Body of pancreas (tissue), 4 donors: ENCODE measurements at regions not wholly inside any gene's neighbourhood (a gene's known extent, or its start where the extent isn't known, plus 50 kb on each side); places are given as distances from the start of the nearest gene placed in this dataset.
"Not testable (repeated sequence)": the region's sequence is repeated elsewhere in the genome, so short reads cannot be mapped to it uniquely, and the experiment has no call there.

Experiments used
- ATAC-seq: fragments of 150-250 bp; one replicate; pipeline ENCODE4 v1.9.1; 2016
- DNase-seq, 4 donors: peaks; one replicate each; pipeline ENCODE4 v3.0.0-alpha.2; 2019
- H3K27ac ChIP-seq, 4 donors: fragments of 200-600 bp; sonication (generic); 1 replicate in 3 of 4; 2 replicates in 1 of 4; pipeline versions ENCODE4 v1.5.1 to v1.6.1; 2016 to 2019; ENCODE audit warnings: mild to moderate bottlenecking in 1 of 4, mixed read lengths in 1 of 4, moderate library complexity in 1 of 4
- H3K27me3 ChIP-seq, 2 donors: fragments of 200-600 bp; sonication (generic); one replicate each; pipeline ENCODE4 v1.6.0; 2016; ENCODE audit warnings: mild to moderate bottlenecking in 1 of 2
- H3K36me3 ChIP-seq, 2 donors: fragments of 200-600 bp; sonication (generic); replicated peaks in 1 of 2; 2 replicates each; pipeline ENCODE4 v1.5.1; 2016; ENCODE audit warnings: low read depth in 2 of 2; ENCODE audit not compliant: insufficient read depth in 1 of 2
- H3K4me1 ChIP-seq: fragments of 200-600 bp; sonication (generic); one replicate; pipeline ENCODE4 v1.6.0; 2016
- H3K4me3 ChIP-seq, 2 donors: fragments of 200-600 bp; sonication (generic); 1 replicate in 1 of 2; 2 replicates in 1 of 2; pipeline ENCODE4 v1.5.1; 2016 to 2019
- H3K9me3 ChIP-seq, 3 donors: fragments of 200-600 bp; sonication (generic); 1 replicate in 2 of 3; 2 replicates in 1 of 3; pipeline ENCODE4 v1.5.1; 2016
- CTCF ChIP-seq, 7 experiments: fragments of 450-650 bp in 4 of 7; fragments of 200-600 bp in 3 of 7; sonication (generic) in 3 of 7; IDR thresholded peaks; one replicate each; pipeline ENCODE4 v1.5.1; 2016 to 2019; ENCODE audit warnings: antibody characterized with exemption in 7 of 7
- POLR2A ChIP-seq, 3 donors: fragments of 450-650 bp; IDR thresholded peaks; one replicate each; pipeline ENCODE4 v1.6.1; 2016; ENCODE audit warnings: antibody characterized with exemption in 3 of 3, mild to moderate bottlenecking in 2 of 3
- WGBS, 2 donors: methylation state at CpG; one replicate each; pipeline ENCODE4 v1.1.5; 2017; 5-methylcytosine and 5-hydroxymethylcytosine counted together
- intact Hi-C: fragments of 100-400 bp; cut with DNase I; formaldehyde crosslinking; loops from one replicate; pipeline ENCODE4 v1.15.1; 2023

GRCh38 chr6:138664745-138665144 lies 108.8 kb upstream of the CCDC28A start:
- Histone ChIP-seq H3K4me1 (peaks cover 11% of the 10 kb centered on the region), H3K27ac (no peak overlapping the region), H3K9me3 (no peaks in the 10 kb centered on the region), H3K27me3 (no peaks in the 10 kb centered on the region), H3K4me3 (no peak overlapping the region), H3K36me3 (no peaks in the 10 kb centered on the region)
- no peak for ATAC-seq
- TF ChIP-seq CTCF (IDR thresholded peaks at IDR 0.05) (no peak), POLR2A (IDR thresholded peaks at IDR 0.05) (no peak)
- 62 to 66% methylated on average over 2 of the region's 2 CpGs for WGBS, 2 donors
- DNase-seq = no peak
- intact Hi-C loops = no loop called here

- intact Hi-C loops = no loop called here
- Histone ChIP-seq H3K4me3 (no peak overlapping the region), H3K27ac (no peak overlapping the region), H3K4me1 (peaks cover 11% of the 10 kb centered on the region), H3K9me3 (no peaks in the 10 kb centered on the region), H3K36me3 (no peaks in the 10 kb centered on the region), H3K27me3 (no peaks in the 10 kb centered on the region)
- TF ChIP-seq CTCF (IDR thresholded peaks at IDR 0.05) (no peak), POLR2A (IDR thresholded peaks at IDR 0.05) (no peak)
- no peak for DNase-seq
- ATAC-seq = no peak
- 92 to 93% methylated on average over 6 of the region's 6 CpGs for WGBS, 2 donors
Measured at GRCh38 chr6:138666636-138667035, 106.9 kb upstream of the CCDC28A start.

GRCh38 chr6:138667408-138667807 lies 106.2 kb upstream of the CCDC28A start:
- H3K4me1 ChIP-seq = peaks cover 11% of the 10 kb centered on the region
- ATAC-seq (no peak), DNase-seq (no peak)
- no peaks in the 10 kb centered on the region for H3K9me3 ChIP-seq
- TF ChIP-seq POLR2A (IDR thresholded peaks at IDR 0.05) = no peak
- no peak for TF ChIP-seq CTCF (IDR thresholded peaks at IDR 0.05)
- WGBS, 2 donors = 93 to 96% methylated on average over 1 of the region's 1 CpG
- H3K4me3 ChIP-seq = no peak overlapping the region
- no peaks in the 10 kb centered on the region for H3K36me3 ChIP-seq
- no peak overlapping the region for H3K27ac ChIP-seq
- H3K27me3 ChIP-seq = no peaks in the 10 kb centered on the region
- intact Hi-C loops = no loop called here

- H3K9me3 ChIP-seq = no peaks in the 10 kb centered on the region
- intact Hi-C loops = no loop called here
- no peaks in the 10 kb centered on the region for H3K36me3 ChIP-seq
- H3K27me3 ChIP-seq = no peaks in the 10 kb centered on the region
- H3K4me3 ChIP-seq = no peak overlapping the region
- 82 to 87% methylated on average over 4 of the region's 4 CpGs for WGBS, 2 donors
- DNase-seq = no peak
- H3K4me1 ChIP-seq = no peaks in the 10 kb centered on the region
- TF ChIP-seq CTCF (IDR thresholded peaks at IDR 0.05) = no peak
- TF ChIP-seq POLR2A (IDR thresholded peaks at IDR 0.05) = no peak
- ATAC-seq = no peak
- H3K27ac ChIP-seq = no peak overlapping the region
Measured at GRCh38 chr6:138671351-138671750, 102.2 kb upstream of the CCDC28A start.

GRCh38 chr6:138673346-138674014 lies 100.1 kb upstream of the CCDC28A start:
- H3K4me1 ChIP-seq = no peaks in the 10 kb centered on the region
- ATAC-seq (no peak), DNase-seq (no peak)
- H3K4me3 ChIP-seq = no peak overlapping the region
- no peaks in the 10 kb centered on the region for H3K9me3 ChIP-seq
- intact Hi-C loops = no loop called here
- no peak overlapping the region for H3K27ac ChIP-seq
- no peaks in the 10 kb centered on the region for H3K27me3 ChIP-seq
- TF ChIP-seq CTCF (IDR thresholded peaks at IDR 0.05) = no peak
- TF ChIP-seq POLR2A (IDR thresholded peaks at IDR 0.05) = no peak
- no peaks in the 10 kb centered on the region for H3K36me3 ChIP-seq
- WGBS, 2 donors = 34% methylated on average over 2 of the region's 2 CpGs

- DNase-seq, H3K36me3 ChIP-seq, H3K27ac ChIP-seq, H3K27me3 ChIP-seq, H3K4me3 ChIP-seq, H3K9me3 ChIP-seq, ATAC-seq, intact Hi-C loops, H3K4me1 ChIP-seq: not testable (repeated sequence)
- 88 to 89% methylated on average over 4 of the region's 4 CpGs for WGBS, 2 donors
Measured at GRCh38 chr6:138674444-138674843, 99.1 kb upstream of the CCDC28A start.
